Activated CD8-positive, alpha-beta memory T cell treated with anti-CD3 and anti-CD28 coated beads, Interleukin-2, amount 10 ng/mL, durations not matched to agents 7 days and 5 days (primary cell): ENCODE measurements at regions not wholly inside any gene's neighbourhood (a gene's known extent, or its start where the extent isn't known, plus 50 kb on each side); places are given as distances from the start of the nearest gene placed in this dataset.
"Not testable (repeated sequence)": the region's sequence is repeated elsewhere in the genome, so short reads cannot be mapped to it uniquely, and the experiment has no call there.

Experiments
- ATAC-seq: fragments of 150-1000 bp; cut with Tn5 transposase; one replicate; pipeline ENCODE4 v1.10.0; 2021; ENCODE audit warnings: moderate library complexity
- CTCF ChIA-PET: fragments of 350-600 bp; sonication (Branson Sonifier 250); formaldehyde crosslinking; loops from one replicate; lab custom pipeline; 2021; ENCODE audit warnings: antibody characterized with exemption; lab: Charles Lee
- DNase-seq: peaks from one replicate; pipeline ENCODE4 v3.0.0-alpha.2; 2020
- H3K27ac Mint-ChIP-seq: one replicate; pipeline ENCODE4 v1.8.0; 2021; ENCODE audit warnings: mild to moderate bottlenecking, mixed read lengths
- H3K27me3 Mint-ChIP-seq: one replicate; pipeline ENCODE4 v1.8.0; 2021; ENCODE audit warnings: mixed read lengths
- H3K36me3 Mint-ChIP-seq: one replicate; pipeline ENCODE4 v1.8.0; 2021; ENCODE audit warnings: mild to moderate bottlenecking, mixed read lengths
- H3K4me1 Mint-ChIP-seq: one replicate; pipeline ENCODE4 v1.8.0; 2021; ENCODE audit warnings: mixed read lengths
- H3K4me3 Mint-ChIP-seq: one replicate; pipeline ENCODE4 v1.8.0; 2021; ENCODE audit warnings: mild to moderate bottlenecking, moderate library complexity, mixed read lengths
- H3K9me3 Mint-ChIP-seq: one replicate; pipeline ENCODE4 v1.8.0; 2022; ENCODE audit warnings: low read depth, mixed read lengths

- H3K27me3 Mint-ChIP-seq, ATAC-seq, DNase-seq, H3K9me3 Mint-ChIP-seq, CTCF ChIA-PET, H3K4me3 Mint-ChIP-seq, H3K27ac Mint-ChIP-seq, H3K36me3 Mint-ChIP-seq, H3K4me1 Mint-ChIP-seq: not testable (repeated sequence)
Observed at GRCh38 chr6:140189263-140189662, 814.8 kb upstream of the CITED2 start.

- peaks cover 7% of the 10 kb centered on the region for H3K27me3 Mint-ChIP-seq
- DNase-seq (no peak), ATAC-seq (no peak)
- no peak overlapping the region for H3K27ac Mint-ChIP-seq
- no peaks in the 10 kb centered on the region for H3K36me3 Mint-ChIP-seq
- peaks cover 6% of the 10 kb centered on the region for H3K9me3 Mint-ChIP-seq
- no peaks in the 10 kb centered on the region for H3K4me1 Mint-ChIP-seq
- CTCF ChIA-PET, result no interaction called here
- H3K4me3 Mint-ChIP-seq, result no peak overlapping the region
Observed at GRCh38 chr6:140185991-140186390, 811.5 kb upstream of the CITED2 start.

DNA sequence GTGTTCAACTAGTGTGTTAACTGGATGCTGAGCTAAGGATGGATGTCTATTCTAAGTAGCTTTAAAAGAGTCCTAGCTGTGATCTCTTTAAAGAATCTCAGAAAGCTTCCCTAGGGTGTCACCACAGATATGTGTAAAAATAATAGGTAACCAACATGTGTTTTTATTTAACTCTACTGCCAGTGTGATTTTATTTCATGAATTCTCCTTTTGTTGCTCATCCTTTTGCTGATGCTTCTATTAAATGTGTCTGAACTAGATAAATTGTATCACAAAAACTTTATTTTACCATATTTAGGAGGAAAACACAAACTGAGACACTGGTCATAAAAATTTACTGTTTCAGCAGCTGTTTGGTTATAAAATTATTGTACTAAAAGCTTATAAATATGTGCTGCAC lies 809.4 kb upstream of the CITED2 start:
- H3K36me3 Mint-ChIP-seq, result no peaks in the 10 kb centered on the region
- DNase-seq (no peak), ATAC-seq (no peak)
- H3K27ac Mint-ChIP-seq, result no peak overlapping the region
- H3K27me3 Mint-ChIP-seq, result peaks cover 7% of the 10 kb centered on the region
- no peaks in the 10 kb centered on the region for H3K4me1 Mint-ChIP-seq
- H3K4me3 Mint-ChIP-seq, result no peak overlapping the region
- CTCF ChIA-PET, result no interaction called here
- no peaks in the 10 kb centered on the region for H3K9me3 Mint-ChIP-seq

GRCh38 chr6:140182821-140183220 lies 808.4 kb upstream of the CITED2 start:
- CTCF ChIA-PET, result no interaction called here

DNA sequence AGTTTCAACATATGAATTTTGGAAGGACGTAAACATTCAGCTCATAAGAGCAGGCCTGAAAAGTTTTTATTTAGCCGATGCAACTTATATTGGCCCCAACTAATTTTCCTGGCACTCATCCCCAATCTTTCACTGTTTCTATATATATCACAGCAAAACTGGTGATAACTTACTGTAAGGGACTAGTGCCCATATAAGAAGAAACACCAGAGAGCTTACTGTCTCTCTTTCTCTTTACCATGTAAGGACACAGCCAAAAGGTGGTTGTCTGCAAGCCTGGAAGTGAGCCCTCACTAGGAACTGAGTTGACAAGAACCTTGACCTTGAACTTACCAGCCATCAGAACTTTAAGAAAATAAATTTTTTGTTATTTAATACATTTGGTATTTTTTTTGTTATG lies 807.4 kb upstream of the CITED2 start:
- Mint-ChIP-seq H3K27ac (no peak overlapping the region), H3K4me3 (no peak overlapping the region), H3K36me3 (no peaks in the 10 kb centered on the region), H3K4me1 (no peaks in the 10 kb centered on the region), H3K27me3 (peaks cover 7% of the 10 kb centered on the region), H3K9me3 (no peaks in the 10 kb centered on the region)
- no peak for DNase-seq
- CTCF ChIA-PET, result no interaction called here
- no peak for ATAC-seq

More at GRCh38 chr6:140182821-140183220, 808.4 kb upstream of the CITED2 start:
- Mint-ChIP-seq H3K27me3 (peaks cover 7% of the 10 kb centered on the region), H3K4me3 (no peak overlapping the region), H3K27ac (no peak overlapping the region), H3K4me1 (no peaks in the 10 kb centered on the region), H3K36me3 (no peaks in the 10 kb centered on the region), H3K9me3 (no peaks in the 10 kb centered on the region)
- no peak for ATAC-seq
- no peak for DNase-seq

DNA sequence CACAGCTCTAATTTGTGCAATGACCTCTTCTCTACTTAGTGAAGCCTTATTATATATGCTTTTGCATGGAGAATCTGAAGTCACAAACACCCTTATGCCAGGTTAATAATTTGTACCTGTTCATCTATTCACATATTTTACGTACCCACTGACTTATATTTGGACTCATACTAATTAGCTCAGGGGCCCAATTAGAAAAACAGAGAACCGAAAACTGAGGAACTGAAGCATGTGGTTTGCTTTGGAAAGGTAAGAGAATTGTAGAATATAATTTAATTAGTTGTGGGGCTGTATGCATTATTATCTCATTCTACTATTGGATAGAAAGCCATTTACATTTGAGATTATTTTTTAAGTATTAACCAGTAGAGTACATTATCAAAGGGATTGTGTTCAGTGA lies 805.9 kb upstream of the CITED2 start:
- Mint-ChIP-seq H3K27ac (no peak overlapping the region), H3K4me3 (no peak overlapping the region), H3K4me1 (no peaks in the 10 kb centered on the region), H3K27me3 (peaks cover 7% of the 10 kb centered on the region), H3K36me3 (no peaks in the 10 kb centered on the region), H3K9me3 (no peaks in the 10 kb centered on the region)
- CTCF ChIA-PET, result no interaction called here
- no peak for DNase-seq
- ATAC-seq, result no peak

DNA sequence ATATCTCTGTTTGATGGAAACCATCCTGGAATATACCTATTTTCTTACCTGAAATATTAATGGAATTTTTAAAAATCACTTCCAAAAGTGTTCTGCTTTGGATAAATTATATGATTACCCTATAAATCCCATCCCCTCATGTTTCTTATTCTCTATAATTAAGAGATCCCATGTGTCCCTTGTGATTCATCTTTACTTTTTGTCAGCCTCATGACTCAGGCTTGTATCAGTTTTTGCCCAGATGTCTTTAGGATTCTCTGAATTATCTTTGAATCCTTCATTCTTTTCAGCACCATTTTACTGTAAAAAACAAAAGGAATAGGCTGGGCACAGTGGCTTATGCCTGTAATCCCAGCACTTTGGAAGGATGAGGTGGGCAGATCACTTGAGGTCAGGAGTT lies 804.5 kb upstream of the CITED2 start:
- CTCF ChIA-PET, result no interaction called here
- H3K36me3 Mint-ChIP-seq, result no peaks in the 10 kb centered on the region
- no peaks in the 10 kb centered on the region for H3K27me3 Mint-ChIP-seq
- no peaks in the 10 kb centered on the region for H3K4me1 Mint-ChIP-seq
- no peak for ATAC-seq
- no peaks in the 10 kb centered on the region for H3K9me3 Mint-ChIP-seq
- DNase-seq, result no peak
- H3K27ac Mint-ChIP-seq, result no peak overlapping the region
- H3K4me3 Mint-ChIP-seq, result no peak overlapping the region

DNA sequence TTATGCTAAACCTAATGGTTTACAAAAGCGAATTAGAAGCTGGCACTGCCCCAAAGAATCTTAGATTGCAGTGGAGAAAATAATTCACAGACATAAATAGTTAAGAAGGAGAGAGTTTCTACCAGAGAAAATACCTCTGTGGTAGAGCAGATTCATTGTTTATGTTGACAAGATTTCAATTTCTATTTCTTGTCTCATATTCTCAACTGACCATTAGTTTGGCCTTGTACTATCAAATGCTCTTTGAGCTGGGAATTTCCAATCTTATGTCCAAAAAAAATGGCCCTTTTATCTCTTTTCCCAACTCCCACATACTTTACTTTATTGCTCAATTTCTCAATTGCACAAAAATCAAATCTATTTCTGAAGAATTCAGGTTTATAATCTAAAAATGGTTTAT lies 804.1 kb upstream of the CITED2 start:
- no peak for DNase-seq
- ATAC-seq, result no peak
- no peaks in the 10 kb centered on the region for H3K9me3 Mint-ChIP-seq
- H3K27ac Mint-ChIP-seq, result no peak overlapping the region
- H3K4me1 Mint-ChIP-seq, result no peaks in the 10 kb centered on the region
- H3K36me3 Mint-ChIP-seq, result no peaks in the 10 kb centered on the region
- no peaks in the 10 kb centered on the region for H3K27me3 Mint-ChIP-seq
- CTCF ChIA-PET, result no interaction called here
- no peak overlapping the region for H3K4me3 Mint-ChIP-seq

- Mint-ChIP-seq H3K4me1 (no peaks in the 10 kb centered on the region), H3K9me3 (peaks cover 5% of the 10 kb centered on the region), H3K36me3 (no peaks in the 10 kb centered on the region), H3K4me3 (no peak overlapping the region), H3K27ac (no peak overlapping the region), H3K27me3 (no peaks in the 10 kb centered on the region)
- CTCF ChIA-PET, result no interaction called here
- ATAC-seq, result no peak
- DNase-seq, result no peak
Observed at GRCh38 chr6:140176306-140176705, 801.9 kb upstream of the CITED2 start.

GRCh38 chr6:140175486-140175885 lies 801.0 kb upstream of the CITED2 start:
- peaks cover 5% of the 10 kb centered on the region for H3K9me3 Mint-ChIP-seq
- H3K27ac Mint-ChIP-seq, result no peak overlapping the region
- ATAC-seq (no peak), DNase-seq (no peak)
- H3K36me3 Mint-ChIP-seq, result no peaks in the 10 kb centered on the region
- H3K27me3 Mint-ChIP-seq, result no peaks in the 10 kb centered on the region
- no peak overlapping the region for H3K4me3 Mint-ChIP-seq
- CTCF ChIA-PET, result no interaction called here
- no peaks in the 10 kb centered on the region for H3K4me1 Mint-ChIP-seq

DNA sequence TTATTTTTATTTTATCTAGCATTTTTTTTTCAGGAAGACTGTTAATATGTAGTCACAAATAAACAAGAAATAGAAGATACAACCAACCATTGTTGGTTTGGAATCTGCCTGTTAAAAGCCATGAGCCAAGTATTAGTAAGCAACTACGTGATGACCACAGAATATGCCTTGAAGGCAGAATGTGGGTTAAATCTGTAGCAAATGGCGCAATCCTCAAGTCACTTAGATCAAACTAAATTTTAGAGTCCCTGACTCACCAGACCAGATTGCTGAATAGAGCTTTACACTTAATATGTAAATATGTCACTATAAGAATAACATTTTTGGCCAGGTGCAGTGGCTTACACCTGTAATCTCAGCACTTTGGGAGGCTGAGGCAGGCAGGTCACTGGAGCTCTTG lies 800.1 kb upstream of the CITED2 start:
- no peak overlapping the region for H3K4me3 Mint-ChIP-seq

GRCh38 chr6:140168365-140168764 lies 793.9 kb upstream of the CITED2 start:
- ATAC-seq (no peak), DNase-seq (no peak)
- no peak overlapping the region for H3K4me3 Mint-ChIP-seq
- no peaks in the 10 kb centered on the region for H3K36me3 Mint-ChIP-seq
- CTCF ChIA-PET, result no interaction called here
- peaks cover 5% of the 10 kb centered on the region for H3K9me3 Mint-ChIP-seq
- no peaks in the 10 kb centered on the region for H3K4me1 Mint-ChIP-seq
- peaks cover 4% of the 10 kb centered on the region for H3K27me3 Mint-ChIP-seq
- H3K27ac Mint-ChIP-seq, result no peak overlapping the region

More for the DNA sequence above, 800.1 kb upstream of the CITED2 start:
- Mint-ChIP-seq H3K9me3 (peaks cover 5% of the 10 kb centered on the region), H3K36me3 (no peaks in the 10 kb centered on the region), H3K4me1 (no peaks in the 10 kb centered on the region), H3K27ac (no peak overlapping the region), H3K27me3 (no peaks in the 10 kb centered on the region)
- CTCF ChIA-PET, result interaction anchor here (0.6 kb wide), 1 partner anchor 610 kb away, joined by 3 read pairs; no protein-coding TSS in a partner anchor
- DNase-seq (no peak), ATAC-seq (no peak)

- no peaks in the 10 kb centered on the region for H3K9me3 Mint-ChIP-seq
Observed at GRCh38 chr6:140160909-140161308, 786.5 kb upstream of the CITED2 start.

DNA sequence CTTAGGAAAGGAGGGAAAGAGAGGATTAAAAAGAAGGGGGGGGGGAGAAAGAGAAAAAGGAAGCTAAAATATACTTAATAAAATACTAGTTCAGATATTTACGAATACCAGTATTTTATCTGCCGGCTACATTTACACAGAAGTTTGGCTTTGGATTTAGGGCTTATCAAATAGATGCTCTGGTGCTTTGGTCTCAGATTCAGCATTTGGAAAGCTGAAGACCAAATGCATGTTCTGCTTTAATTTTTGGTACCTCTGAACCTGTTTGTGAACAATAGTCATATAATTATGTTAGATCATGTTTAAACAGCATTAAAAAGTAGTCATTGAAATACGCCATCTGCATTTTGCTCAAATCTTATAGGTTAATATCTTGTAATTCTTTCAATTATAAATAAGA lies 786.0 kb upstream of the CITED2 start:
- ATAC-seq, result no peak
- no peak for DNase-seq
- Mint-ChIP-seq H3K4me3 (no peak overlapping the region), H3K36me3 (no peaks in the 10 kb centered on the region), H3K4me1 (no peaks in the 10 kb centered on the region), H3K27ac (no peak overlapping the region), H3K9me3 (no peaks in the 10 kb centered on the region), H3K27me3 (no peaks in the 10 kb centered on the region)
- CTCF ChIA-PET, result no interaction called here

More at GRCh38 chr6:140160909-140161308, 786.5 kb upstream of the CITED2 start:
- H3K4me1 Mint-ChIP-seq, result no peaks in the 10 kb centered on the region
- ATAC-seq (no peak), DNase-seq (no peak)
- H3K27ac Mint-ChIP-seq, result no peak overlapping the region
- no peak overlapping the region for H3K4me3 Mint-ChIP-seq
- no peaks in the 10 kb centered on the region for H3K36me3 Mint-ChIP-seq
- H3K27me3 Mint-ChIP-seq, result no peaks in the 10 kb centered on the region
- CTCF ChIA-PET, result no interaction called here

DNA sequence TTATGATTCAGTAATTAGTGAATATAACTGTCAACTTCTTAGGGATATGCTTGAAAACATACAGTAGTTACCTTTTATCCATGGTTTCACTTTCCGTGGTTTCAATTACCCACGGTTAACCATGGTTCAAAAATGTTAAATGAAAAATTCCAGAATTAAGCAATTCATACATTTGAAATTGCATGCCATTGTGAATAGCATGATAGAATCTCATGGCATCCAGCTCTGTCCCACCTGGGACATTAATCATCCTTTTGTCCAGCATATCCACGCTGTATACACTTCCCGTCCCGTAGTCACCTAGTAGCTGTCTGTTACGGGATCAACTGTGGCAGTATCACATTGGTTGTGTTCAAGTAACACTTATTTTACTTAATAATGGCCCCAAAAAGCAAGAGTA lies 781.7 kb upstream of the CITED2 start:
- CTCF ChIA-PET, result no interaction called here
- Mint-ChIP-seq H3K27ac (no peak overlapping the region), H3K36me3 (no peaks in the 10 kb centered on the region)

More for the DNA sequence above, 781.7 kb upstream of the CITED2 start:
- H3K27me3 Mint-ChIP-seq, result no peaks in the 10 kb centered on the region
- no peaks in the 10 kb centered on the region for H3K4me1 Mint-ChIP-seq
- ATAC-seq, result no peak
- DNase-seq, result no peak
- no peaks in the 10 kb centered on the region for H3K9me3 Mint-ChIP-seq
- H3K4me3 Mint-ChIP-seq, result no peak overlapping the region
